Mucosa of descending colon (tissue), 3 donors: ENCODE measurements at regions not wholly inside any gene's neighbourhood (a gene's known extent, or its start where the extent isn't known, plus 50 kb on each side); places are given as distances from the start of the nearest gene placed in this dataset.

Experiments
- ATAC-seq: fragments of 200-7000 bp; cut with Tn5 transposase; one replicate; pipeline ENCODE4 v1.9.1; 2020; ENCODE audit warnings: mild to moderate bottlenecking, moderate library complexity
- DNase-seq, 3 donors: peaks; one replicate each; pipeline ENCODE4 v3.0.0-alpha.2; 2020
- H3K36me3 ChIP-seq: fragments of 200-600 bp; one replicate; pipeline ENCODE4 v1.8.0; 2021; ENCODE audit warnings: low read depth, mild to moderate bottlenecking
- H3K4me1 ChIP-seq: fragments of 200-600 bp; one replicate; pipeline ENCODE4 v1.8.0; 2021; ENCODE audit warnings: low read depth, mild to moderate bottlenecking
- H3K4me3 ChIP-seq: fragments of 200-600 bp; one replicate; pipeline ENCODE4 v1.8.0; 2021; ENCODE audit warnings: mild to moderate bottlenecking
- H3K9me3 ChIP-seq: fragments of 200-600 bp; one replicate; pipeline ENCODE4 v1.8.0; 2021; ENCODE audit warnings: mild to moderate bottlenecking
- intact Hi-C, 2 donors: fragments of 100-400 bp; cut with DNase I in 1 of 2; cut with micrococcal nuclease in 1 of 2; formaldehyde crosslinking; loops; one replicate each; pipeline versions ENCODE4 v1.11.0 to v1.11.1; 2022; cut with DNase I, micrococcal nuclease
- TF ChIP-seq, protein P1 (sequence below): fragments of 200-600 bp; IDR thresholded peaks from one replicate; pipeline ENCODE4 v1.8.0; 2022; ENCODE audit warnings: antibody characterized with exemption, mild to moderate bottlenecking
- donor health status: DM: no; HTN: no; CAD: no; lungs with moderate emphysema.
- donor health status: DM: no; HTN: no; CAD: no.
- donor health status: DM: no; HTN: yes; CAD: no.

DNA sequence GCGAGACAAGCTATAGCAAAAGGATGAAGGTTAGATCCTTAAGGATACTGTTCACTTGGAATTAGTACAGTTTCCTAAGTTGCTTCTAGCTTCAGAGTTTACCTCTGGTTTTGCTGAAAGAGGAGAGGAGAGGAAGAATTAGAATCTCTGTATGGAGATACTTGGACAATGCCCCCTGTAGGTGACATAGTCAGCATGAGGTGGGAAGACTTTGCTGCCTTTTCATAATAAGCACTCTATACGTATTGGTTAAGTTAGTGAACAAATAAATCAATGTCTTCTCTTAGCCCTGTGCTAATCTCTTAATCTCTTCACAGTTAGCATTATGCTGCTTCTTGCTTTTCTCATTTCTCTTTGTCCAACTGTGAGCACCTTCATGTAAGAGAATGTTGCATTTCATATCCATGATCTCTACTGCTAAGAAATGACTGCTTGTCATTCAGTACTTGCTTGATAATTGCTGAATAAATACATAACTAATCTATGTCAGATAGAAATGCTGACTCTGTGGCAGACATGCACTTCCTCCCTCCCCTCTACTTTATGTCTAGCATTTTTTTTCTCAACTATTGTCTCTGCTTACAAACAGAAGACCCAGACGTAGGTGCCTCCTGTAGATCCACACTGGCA is 527.2 kb downstream of the GBA3 start:
- H3K4me3 ChIP-seq: no peak overlapping the region
- no peak for ATAC-seq
- no peaks in the 10 kb centered on the region for H3K9me3 ChIP-seq
- H3K4me1 ChIP-seq: no peaks in the 10 kb centered on the region
- no peaks in the 10 kb centered on the region for H3K36me3 ChIP-seq
- TF ChIP-seq, protein P1, sequence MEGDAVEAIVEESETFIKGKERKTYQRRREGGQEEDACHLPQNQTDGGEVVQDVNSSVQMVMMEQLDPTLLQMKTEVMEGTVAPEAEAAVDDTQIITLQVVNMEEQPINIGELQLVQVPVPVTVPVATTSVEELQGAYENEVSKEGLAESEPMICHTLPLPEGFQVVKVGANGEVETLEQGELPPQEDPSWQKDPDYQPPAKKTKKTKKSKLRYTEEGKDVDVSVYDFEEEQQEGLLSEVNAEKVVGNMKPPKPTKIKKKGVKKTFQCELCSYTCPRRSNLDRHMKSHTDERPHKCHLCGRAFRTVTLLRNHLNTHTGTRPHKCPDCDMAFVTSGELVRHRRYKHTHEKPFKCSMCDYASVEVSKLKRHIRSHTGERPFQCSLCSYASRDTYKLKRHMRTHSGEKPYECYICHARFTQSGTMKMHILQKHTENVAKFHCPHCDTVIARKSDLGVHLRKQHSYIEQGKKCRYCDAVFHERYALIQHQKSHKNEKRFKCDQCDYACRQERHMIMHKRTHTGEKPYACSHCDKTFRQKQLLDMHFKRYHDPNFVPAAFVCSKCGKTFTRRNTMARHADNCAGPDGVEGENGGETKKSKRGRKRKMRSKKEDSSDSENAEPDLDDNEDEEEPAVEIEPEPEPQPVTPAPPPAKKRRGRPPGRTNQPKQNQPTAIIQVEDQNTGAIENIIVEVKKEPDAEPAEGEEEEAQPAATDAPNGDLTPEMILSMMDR: no peak
- no peak for DNase-seq
- intact Hi-C loops: no loop called here

DNA sequence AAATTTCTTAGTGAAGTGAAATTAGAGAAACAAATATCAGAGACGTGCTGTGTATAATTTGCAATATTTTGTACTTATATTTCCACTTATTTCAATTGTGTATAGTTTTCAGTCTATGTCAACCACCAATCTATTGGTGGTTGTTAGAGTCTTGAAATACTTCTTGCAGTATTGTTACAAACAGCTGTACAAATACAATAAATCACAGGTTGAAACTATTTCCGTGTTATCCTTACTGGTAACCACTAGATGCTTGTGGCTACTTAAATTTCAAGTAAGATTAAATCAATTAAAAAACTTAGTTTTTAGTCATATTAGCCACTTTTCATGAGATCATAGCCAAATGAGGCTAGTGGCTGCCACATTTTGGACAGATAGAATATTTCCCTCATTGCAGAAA is 520.5 kb downstream of the GBA3 start:
- no peak for ATAC-seq

DNA sequence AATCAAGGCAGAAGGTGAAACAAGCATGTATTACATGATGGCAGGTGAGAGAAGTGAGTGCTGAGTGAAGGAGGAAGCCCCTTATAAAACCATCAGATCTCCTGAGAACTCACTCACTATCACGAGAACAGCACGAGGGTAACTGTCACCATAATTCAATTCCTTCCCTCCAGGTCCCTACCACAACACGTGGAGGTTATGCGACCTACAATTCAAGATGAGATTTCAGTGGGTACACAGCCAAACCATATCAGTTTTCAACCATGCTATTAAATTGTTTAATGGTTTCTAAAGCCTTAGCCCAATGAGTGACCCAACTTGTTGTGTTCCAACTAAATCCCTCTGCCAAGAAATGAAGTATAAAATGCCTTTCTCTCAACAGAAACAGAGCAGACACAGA is 519.8 kb downstream of the GBA3 start:
- Histone ChIP-seq H3K4me3 (no peak overlapping the region), H3K36me3 (no peaks in the 10 kb centered on the region), H3K9me3 (no peaks in the 10 kb centered on the region), H3K4me1 (no peaks in the 10 kb centered on the region)
- TF ChIP-seq, protein P1: no peak
- no peak for DNase-seq
- no peak for ATAC-seq
- intact Hi-C loops: no loop called here

More for the DNA sequence above, 520.5 kb downstream of the GBA3 start:
- Histone ChIP-seq H3K4me3 (no peak overlapping the region), H3K36me3 (no peaks in the 10 kb centered on the region), H3K9me3 (no peaks in the 10 kb centered on the region), H3K4me1 (no peaks in the 10 kb centered on the region)
- TF ChIP-seq, protein P1: no peak
- intact Hi-C loops: no loop called here
- DNase-seq: no peak

DNA sequence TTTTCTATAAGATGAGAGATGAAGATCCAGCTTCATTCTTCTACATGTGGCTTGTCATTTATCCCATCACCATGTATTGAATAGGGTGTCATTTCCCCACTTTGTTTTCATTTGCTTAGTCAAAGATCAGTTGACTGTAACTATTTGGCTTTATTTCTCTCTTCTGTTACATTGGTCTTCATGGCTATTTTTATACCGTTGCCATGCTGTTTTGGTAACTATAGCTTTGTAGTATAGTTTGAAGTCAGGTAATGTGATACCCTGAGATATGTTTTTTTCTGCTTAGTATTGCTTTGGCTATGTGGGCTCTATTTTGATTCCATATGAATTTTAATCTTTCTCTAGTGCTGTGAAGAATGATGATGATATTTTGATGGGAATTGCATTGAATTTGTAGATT is 514.3 kb downstream of the GBA3 start:
- peaks cover 2% of the 10 kb centered on the region for H3K9me3 ChIP-seq
- H3K4me3 ChIP-seq: no peak overlapping the region
- no peaks in the 10 kb centered on the region for H3K36me3 ChIP-seq
- TF ChIP-seq, protein P1: no peak
- H3K4me1 ChIP-seq: no peaks in the 10 kb centered on the region
- DNase-seq (no peak), ATAC-seq (no peak)
- intact Hi-C loops: no loop called here

DNA sequence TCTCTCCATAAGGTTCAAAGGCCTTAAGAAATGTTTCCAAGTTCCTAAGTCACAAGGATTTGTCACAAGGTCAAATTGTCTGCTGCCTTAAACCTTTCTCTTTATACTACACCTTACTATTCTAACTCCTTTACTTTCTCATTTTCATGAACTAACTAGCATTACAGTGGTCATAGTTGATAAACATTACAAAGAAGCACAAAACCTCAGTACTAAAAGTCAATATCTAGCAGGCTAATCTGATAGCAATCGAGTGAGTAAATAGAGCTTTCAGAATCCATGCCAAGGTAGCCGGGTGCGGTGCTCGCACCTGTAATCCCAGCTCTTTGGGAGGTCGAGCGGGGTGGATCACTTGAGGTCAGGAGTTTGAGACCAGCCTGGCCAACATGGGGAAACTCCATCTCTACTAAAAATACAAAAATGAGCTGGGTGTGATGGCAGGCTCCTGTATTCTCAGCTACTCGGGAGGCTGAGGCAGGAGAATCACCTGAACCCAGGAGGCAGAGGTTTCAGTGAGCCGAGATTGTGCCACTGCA is 510.0 kb downstream of the GBA3 start:
- no peaks in the 10 kb centered on the region for H3K4me1 ChIP-seq
- intact Hi-C loops: no loop called here
- no peaks in the 10 kb centered on the region for H3K36me3 ChIP-seq
- H3K4me3 ChIP-seq: no peak overlapping the region
- peak; percentile 76 for ATAC-seq
- H3K9me3 ChIP-seq: peaks cover 2% of the 10 kb centered on the region
- DNase-seq: peak in 2 of 3 donors; percentile 39 to 46
- TF ChIP-seq, protein P1: no peak
